Choroid plexus epithelial cell (primary cell): ENCODE measurements at regions not wholly inside any gene's neighbourhood (a gene's known extent, or its start where the extent isn't known, plus 50 kb on each side); places are given as distances from the start of the nearest gene placed in this dataset.
A peak's percentile ranks its signal among the peaks of the same experiment; 100 is the strongest.

Experiments used
- DNase-seq: peaks from one replicate; pipeline ENCODE4 v3.0.0-alpha.2; 2010; ENCODE audit warnings: low read depth
- H3K4me3 ChIP-seq: 2 replicates; pipeline ENCODE4 v1.5.1; 2011; ENCODE audit warnings: low read depth, mild to moderate bottlenecking, control low read depth, low read length, moderate library complexity
- TF ChIP-seq, protein P1 (sequence below): conservative IDR thresholded peaks from 2 replicates; pipeline ENCODE4 v1.5.1; 2011; ENCODE audit warnings: low read depth, mild to moderate bottlenecking, control low read depth, inconsistent platforms, low read length, moderate library complexity

GRCh38 chr5:164383662-164384061, 878.2 kb downstream of the MAT2B start:
- H3K4me3 ChIP-seq, result no peak overlapping the region
- TF ChIP-seq, protein P1, sequence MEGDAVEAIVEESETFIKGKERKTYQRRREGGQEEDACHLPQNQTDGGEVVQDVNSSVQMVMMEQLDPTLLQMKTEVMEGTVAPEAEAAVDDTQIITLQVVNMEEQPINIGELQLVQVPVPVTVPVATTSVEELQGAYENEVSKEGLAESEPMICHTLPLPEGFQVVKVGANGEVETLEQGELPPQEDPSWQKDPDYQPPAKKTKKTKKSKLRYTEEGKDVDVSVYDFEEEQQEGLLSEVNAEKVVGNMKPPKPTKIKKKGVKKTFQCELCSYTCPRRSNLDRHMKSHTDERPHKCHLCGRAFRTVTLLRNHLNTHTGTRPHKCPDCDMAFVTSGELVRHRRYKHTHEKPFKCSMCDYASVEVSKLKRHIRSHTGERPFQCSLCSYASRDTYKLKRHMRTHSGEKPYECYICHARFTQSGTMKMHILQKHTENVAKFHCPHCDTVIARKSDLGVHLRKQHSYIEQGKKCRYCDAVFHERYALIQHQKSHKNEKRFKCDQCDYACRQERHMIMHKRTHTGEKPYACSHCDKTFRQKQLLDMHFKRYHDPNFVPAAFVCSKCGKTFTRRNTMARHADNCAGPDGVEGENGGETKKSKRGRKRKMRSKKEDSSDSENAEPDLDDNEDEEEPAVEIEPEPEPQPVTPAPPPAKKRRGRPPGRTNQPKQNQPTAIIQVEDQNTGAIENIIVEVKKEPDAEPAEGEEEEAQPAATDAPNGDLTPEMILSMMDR, result no peak

DNA sequence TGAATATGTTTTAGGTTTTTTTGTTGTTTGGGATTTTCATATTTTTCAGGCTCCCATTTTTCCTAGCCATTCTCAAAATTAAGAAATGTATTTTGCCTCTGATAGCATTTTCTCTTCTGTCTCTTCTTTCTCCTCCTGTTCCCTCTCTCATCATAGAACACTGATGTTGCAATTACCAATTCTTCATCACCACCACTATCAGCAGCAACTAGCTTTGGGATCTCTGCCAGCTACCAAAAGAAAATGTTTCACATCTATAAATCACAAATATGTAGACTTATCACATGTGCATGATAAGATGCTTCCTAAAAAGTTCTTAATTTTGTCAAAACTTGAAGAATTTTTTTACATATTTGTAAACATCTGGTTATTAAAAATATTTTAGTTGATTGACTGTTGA, 887.1 kb downstream of the MAT2B start:
- H3K4me3 ChIP-seq, result no peak overlapping the region
- DNase-seq, result peak; percentile 22

More at GRCh38 chr5:164383662-164384061, 878.2 kb downstream of the MAT2B start:
- DNase-seq, result peak; percentile 2

GRCh38 chr5:164394686-164395194, 889.3 kb downstream of the MAT2B start:
- TF ChIP-seq, protein P1, result no peak
- no peak overlapping the region for H3K4me3 ChIP-seq
- DNase-seq, result no peak

More for the DNA sequence above, 887.1 kb downstream of the MAT2B start:
- TF ChIP-seq, protein P1, result no peak

GRCh38 chr5:164412531-164412930, 907.1 kb downstream of the MAT2B start:
- no peak overlapping the region for H3K4me3 ChIP-seq
- DNase-seq, result no peak
- TF ChIP-seq, protein P1, result no peak

- TF ChIP-seq, protein P1, result no peak
- DNase-seq, result no peak
These were observed 914.7 kb downstream of the MAT2B start for GRCh38 chr5:164420161-164420560.

DNA sequence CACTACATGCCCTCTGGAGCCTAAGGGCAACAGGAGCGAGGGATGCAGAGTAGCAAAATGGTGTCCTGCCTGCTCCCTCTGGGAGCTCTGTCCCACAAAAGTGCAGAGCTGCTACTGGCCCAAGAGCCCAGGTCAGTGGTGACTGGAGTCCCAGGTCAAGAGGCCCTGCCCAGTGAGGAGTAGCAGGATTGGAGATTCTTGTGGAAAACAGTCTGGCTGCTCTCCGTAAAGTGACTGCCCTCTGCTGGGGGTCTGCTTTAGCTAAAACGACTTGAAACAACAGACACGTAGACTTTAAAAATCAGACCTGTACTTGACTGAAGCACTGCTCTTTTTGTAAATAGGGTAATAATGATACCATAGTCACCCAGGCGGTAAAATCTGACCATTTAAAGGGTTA, 917.0 kb downstream of the MAT2B start:
- peak; percentile 70 for DNase-seq
- no peak overlapping the region for H3K4me3 ChIP-seq
- TF ChIP-seq, protein P1, result peak; percentile 66

More at GRCh38 chr5:164420161-164420560, 914.7 kb downstream of the MAT2B start:
- no peak overlapping the region for H3K4me3 ChIP-seq

DNA sequence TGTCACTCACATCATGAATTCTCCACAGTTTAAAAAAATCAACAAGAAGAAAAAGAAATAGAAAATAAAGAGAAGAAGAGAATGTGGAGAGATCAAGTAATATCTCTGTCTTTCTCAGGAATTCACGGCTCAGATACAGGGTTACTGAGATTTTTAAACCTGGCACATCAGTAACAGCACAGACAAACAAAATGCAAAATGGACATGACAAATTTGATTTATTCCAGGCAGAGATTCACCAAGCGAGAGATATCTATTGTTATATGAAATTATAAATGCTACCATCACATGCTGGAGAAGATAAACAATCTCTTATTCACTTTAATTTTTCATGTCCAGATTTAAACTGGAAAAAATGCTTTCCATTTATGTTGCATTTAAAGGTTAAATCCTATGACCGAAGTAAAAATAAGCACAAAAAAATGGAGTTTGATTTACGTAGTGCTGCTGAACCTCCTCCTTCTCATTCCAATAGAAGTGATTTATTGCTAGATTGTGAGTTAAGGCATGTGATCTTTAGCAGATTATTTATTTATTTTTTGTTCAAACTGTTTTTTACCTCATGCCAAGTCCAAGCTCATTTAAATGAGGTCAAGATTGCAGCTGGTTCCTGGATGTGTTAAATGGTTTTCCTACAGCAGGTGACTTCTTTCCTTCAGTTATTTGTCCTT, 926.4 kb downstream of the MAT2B start:
- H3K4me3 ChIP-seq, result no peak overlapping the region
- TF ChIP-seq, protein P1, result no peak
- DNase-seq, result no peak
